ENCODE measurements at regions not wholly inside any gene's neighbourhood (a gene's known extent, or its start where the extent isn't known, plus 50 kb on each side); places are given as distances from the start of the nearest gene placed in this dataset.

DNA sequence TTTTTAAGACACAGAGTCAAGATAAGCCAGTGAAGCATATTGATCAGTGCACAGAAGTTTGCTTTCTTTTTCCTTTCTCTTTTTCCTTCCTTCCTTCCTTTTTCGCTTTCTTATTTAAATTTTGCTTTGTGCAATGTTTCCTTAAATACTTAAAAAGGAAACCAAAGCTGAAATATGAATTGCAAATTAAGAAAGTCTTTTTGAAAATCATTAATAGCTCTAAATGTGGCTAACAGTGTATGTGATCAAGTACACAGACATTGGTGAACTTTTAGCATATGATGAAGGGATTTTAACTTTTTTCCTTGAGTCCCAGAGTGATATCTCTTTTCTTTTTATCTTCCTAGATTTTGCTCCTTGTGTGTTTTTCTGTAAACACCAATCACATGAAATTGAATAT, 1356.9 kb upstream of the PRR20A start:
- TF ChIP-seq, protein P1, sequence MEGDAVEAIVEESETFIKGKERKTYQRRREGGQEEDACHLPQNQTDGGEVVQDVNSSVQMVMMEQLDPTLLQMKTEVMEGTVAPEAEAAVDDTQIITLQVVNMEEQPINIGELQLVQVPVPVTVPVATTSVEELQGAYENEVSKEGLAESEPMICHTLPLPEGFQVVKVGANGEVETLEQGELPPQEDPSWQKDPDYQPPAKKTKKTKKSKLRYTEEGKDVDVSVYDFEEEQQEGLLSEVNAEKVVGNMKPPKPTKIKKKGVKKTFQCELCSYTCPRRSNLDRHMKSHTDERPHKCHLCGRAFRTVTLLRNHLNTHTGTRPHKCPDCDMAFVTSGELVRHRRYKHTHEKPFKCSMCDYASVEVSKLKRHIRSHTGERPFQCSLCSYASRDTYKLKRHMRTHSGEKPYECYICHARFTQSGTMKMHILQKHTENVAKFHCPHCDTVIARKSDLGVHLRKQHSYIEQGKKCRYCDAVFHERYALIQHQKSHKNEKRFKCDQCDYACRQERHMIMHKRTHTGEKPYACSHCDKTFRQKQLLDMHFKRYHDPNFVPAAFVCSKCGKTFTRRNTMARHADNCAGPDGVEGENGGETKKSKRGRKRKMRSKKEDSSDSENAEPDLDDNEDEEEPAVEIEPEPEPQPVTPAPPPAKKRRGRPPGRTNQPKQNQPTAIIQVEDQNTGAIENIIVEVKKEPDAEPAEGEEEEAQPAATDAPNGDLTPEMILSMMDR (IDR thresholded peaks at IDR 0.05; ENCODE audit: control extremely low read depth in 1 of 3, insufficient read depth in 1 of 3, low read depth in 1 of 3, low read length in 3 of 3): no peak
- no peak for TF ChIP-seq EZH2 (IDR thresholded peaks at IDR 0.05; ENCODE audit: low read depth, low read length, severe bottlenecking)

Measured in H1 (cell line).